ENCODE measurements at regions not wholly inside any gene's neighbourhood (a gene's known extent, or its start where the extent isn't known, plus 50 kb on each side); places are given as distances from the start of the nearest gene placed in this dataset.

DNA sequence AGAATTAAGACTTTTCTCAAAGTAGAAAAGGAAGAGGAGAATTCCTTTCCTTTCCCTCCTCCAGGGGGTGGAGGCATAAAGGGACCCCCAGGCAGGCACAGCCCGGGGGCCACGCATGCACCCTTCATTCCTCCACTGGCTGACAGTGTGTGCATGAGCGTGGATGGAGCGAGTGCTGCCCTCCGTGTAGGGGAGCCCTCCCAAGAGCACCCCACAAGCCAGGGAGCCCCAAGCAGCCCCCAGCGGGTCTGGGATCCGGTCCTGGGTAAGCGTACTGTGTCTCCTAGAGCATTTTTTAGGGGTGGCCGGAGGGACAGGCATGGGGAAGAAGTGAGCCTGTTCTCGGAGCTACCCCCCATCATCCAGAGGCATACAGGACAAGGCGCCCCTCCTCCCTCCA lies 120.5 kb downstream of the SIK1 start:
- no peak for DNase-seq (ENCODE audit: low read depth)
- TF ChIP-seq CTCF (conservative IDR thresholded peaks at IDR 0.05; ENCODE audit: low read depth, low read length), result no peak
- H3K4me3 ChIP-seq (ENCODE audit: low read depth, low read length), result no peak overlapping the region

DNA sequence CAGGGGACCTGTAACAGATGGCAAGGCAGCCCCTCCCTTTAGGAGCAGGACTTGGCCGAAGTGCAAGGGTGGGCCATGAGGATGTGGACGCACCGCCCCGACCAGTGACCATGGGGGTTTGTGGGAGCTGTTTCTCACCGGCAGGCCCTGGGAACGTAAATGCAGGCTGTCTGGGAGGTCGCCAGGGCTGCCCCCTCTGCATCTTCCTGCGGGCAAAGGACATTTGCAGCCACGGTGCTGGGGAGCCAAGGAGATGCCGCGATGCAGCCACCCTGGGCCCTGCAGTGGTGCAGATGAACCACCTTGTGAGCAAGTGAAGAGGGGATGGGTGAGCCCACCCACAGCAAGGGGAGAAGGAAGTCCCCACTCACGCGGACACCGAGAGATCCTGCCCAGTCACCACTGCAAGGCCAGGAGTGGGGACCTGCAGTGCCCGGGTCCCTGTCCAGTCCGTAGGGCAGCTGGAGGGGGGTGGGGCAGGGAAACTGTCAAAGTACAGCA lies 121.1 kb downstream of the SIK1 start:
- no peak for TF ChIP-seq CTCF (conservative IDR thresholded peaks at IDR 0.05; ENCODE audit: low read depth, low read length)
- no peak for DNase-seq (ENCODE audit: low read depth)
- no peak overlapping the region for H3K4me3 ChIP-seq (ENCODE audit: low read depth, low read length)

DNA sequence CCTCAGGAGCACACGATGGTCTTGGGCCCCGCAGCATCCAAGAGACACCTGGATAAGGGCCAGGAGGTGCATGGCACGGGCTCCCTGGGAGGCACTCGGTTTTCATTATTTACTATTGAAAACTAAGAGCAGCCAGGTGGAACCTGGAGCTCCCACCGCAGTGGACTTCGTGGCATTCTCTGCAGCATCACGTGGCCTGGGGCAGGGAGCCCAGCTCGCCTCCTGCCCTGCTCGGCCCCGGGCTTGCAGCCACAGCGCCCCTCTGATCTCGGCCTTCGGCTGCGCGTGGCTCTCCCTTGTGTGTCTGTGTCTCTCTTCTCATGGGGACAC lies 121.6 kb downstream of the SIK1 start:
- no peak for DNase-seq (ENCODE audit: low read depth)
- no peak for TF ChIP-seq CTCF (conservative IDR thresholded peaks at IDR 0.05; ENCODE audit: low read depth, low read length)
- no peak overlapping the region for H3K4me3 ChIP-seq (ENCODE audit: low read depth, low read length)

- no peak for DNase-seq (ENCODE audit: low read depth)
- TF ChIP-seq CTCF (conservative IDR thresholded peaks at IDR 0.05; ENCODE audit: low read depth, low read length), result no peak
- H3K4me3 ChIP-seq (ENCODE audit: low read depth, low read length), result no peak overlapping the region
Observed at GRCh38 chr21:43304621-43305335, 122.2 kb downstream of the SIK1 start.

- no peak for TF ChIP-seq CTCF (conservative IDR thresholded peaks at IDR 0.05; ENCODE audit: low read depth, low read length)
- DNase-seq (ENCODE audit: low read depth), result no peak
- no peak overlapping the region for H3K4me3 ChIP-seq (ENCODE audit: low read depth, low read length)
Observed at GRCh38 chr21:43304206-43304605, 122.7 kb downstream of the SIK1 start.

DNA sequence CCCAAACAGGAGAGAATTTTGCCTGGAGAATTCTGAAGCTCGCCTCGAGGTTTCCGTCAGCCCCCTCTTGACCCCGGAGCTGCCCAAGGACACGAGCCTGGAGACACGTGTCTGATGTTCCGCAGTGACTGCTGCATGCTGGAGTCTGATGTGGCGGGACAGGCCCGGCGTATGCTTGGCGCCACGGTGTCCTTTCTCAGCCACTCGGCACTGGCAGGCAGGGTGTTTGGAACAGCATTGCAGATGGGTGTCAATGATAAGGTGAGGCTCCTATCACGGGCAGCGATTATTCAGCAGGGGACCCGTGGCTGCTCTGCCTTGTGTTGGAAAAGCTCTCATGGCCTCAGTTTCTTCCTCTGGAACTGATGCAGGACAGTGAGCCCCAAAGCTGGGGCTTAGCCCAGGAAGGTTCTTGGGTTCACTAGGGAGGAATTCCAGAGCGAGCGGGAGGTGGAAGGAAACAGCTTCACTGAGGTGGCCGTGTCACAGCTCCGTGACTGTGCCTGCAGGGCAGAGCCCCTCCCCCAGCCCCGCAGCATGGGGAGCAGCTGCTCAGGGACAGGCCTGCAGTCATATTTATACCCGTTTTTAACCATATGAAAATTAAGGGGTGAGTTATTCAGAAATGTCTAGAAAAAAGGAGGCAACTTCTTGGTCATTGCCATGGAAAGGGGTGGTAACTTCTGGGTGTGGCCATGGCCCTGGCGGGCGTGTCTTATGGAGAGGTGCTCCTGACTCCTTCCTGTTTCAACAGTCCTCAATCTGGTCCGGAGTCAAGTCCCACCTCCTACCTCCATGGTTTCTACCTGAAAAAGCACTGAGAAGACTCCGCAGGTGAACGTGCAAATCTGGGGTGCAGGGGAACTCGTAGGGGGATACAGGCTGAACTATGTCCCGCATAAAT lies 123.4 kb downstream of the SIK1 start:
- no peak overlapping the region for H3K4me3 ChIP-seq (ENCODE audit: low read depth, low read length)
- TF ChIP-seq CTCF (conservative IDR thresholded peaks at IDR 0.05; ENCODE audit: low read depth, low read length), result no peak
- no peak for DNase-seq (ENCODE audit: low read depth)

All from choroid plexus epithelial cell (primary cell).